ENCODE measurements at regions not wholly inside any gene's neighbourhood (a gene's known extent, or its start where the extent isn't known, plus 50 kb on each side); places are given as distances from the start of the nearest gene placed in this dataset.

GRCh38 chr3:124560666-124561215 lies 169.5 kb upstream of the UMPS start:
- DNase-seq = no peak

GRCh38 chr3:124562769-124563168 lies 167.5 kb upstream of the UMPS start:
- DNase-seq = no peak

DNA sequence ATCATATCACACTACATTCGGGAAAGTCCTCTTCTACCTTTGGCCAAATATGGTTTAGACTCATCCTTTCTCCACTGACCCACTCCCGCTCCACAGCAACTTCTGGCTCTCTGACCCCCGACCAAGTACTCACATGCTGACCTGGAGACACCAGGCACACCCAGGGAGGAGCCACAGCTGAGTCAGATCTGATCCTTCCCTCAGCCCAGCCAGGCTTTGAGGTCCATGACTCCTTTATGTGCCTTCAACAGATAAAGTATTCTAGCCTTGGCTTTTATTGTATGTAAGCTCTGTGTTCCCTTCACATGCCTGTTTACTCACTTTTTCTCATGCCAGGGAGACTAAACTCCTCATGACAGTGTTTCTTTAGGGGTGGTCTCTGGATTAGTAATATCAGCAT lies 166.9 kb upstream of the UMPS start:
- DNase-seq = no peak

GRCh38 chr3:124565013-124565412 lies 165.2 kb upstream of the UMPS start:
- DNase-seq = peak; percentile 14 to 20

DNA sequence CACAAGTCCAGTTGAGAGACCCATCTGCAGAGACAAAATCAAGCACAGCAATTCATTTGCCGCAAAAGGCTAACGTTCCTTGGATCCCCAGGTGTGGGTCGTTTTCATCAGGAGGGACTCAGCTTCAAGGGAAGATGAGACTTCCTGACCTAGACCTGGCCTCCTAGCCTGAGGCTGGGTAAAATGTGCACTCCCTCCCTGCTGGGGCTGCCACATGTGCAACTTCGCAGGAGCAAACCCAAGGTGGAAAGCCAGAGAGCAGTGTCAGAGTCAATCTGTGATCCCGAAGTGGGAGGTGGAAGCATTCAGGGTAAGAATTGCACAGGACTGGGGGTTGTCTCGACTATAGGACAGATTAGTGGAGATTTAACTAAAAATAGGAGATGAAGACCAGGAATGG lies 164.7 kb upstream of the UMPS start:
- no peak for DNase-seq

GRCh38 chr3:124566701-124567100 lies 163.6 kb upstream of the UMPS start:
- no peak for DNase-seq

- no peak for DNase-seq
These were observed 163.1 kb upstream of the UMPS start for GRCh38 chr3:124567179-124567578.

GRCh38 chr3:124569761-124570160 lies 160.5 kb upstream of the UMPS start:
- no peak for DNase-seq

DNA sequence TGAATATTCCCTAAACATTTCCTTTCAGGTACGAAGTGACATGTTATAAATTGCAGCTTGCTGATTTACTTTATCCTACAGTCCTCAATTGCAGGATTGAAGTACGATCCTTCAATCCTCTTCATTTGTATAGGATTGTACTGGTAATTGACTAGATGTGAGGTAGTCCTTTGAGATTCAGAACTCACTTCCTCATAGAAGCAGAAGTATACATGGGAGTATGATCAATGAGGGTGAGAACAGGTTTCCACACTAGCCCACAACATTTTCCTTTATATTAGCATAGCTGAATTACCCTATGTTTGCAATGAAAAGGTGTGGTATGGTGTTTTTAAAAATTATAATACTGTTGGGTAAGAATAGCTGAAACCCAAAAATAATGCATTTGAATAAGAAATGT lies 160.0 kb upstream of the UMPS start:
- no peak for DNase-seq

DNA sequence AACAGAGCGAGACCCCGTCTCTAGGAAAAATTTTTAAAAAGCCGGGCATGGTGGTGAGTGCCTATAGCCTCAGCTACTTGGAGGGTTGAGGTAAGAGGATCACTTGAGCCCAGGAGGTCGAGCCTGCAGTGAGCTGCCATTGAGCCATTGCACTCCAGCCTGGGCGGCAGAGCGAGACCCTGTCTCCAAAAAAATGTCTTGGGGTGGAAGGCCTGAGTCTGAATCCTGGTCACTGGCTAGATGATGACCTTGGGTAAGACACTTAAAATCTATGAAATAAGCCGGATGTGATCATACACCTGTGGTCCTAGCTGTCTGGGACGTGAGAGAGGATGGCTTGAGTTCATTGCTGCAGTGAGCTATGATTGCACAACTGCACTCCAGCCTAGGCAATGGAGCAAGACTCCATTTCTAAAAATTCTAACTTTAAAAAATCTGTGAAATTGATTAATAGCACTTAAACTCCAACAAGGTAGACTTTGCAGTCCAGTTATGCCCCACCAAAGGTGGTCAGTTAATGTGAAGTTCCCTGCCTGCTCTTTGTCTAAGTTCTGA lies 157.3 kb upstream of the UMPS start:
- no peak for DNase-seq

DNA sequence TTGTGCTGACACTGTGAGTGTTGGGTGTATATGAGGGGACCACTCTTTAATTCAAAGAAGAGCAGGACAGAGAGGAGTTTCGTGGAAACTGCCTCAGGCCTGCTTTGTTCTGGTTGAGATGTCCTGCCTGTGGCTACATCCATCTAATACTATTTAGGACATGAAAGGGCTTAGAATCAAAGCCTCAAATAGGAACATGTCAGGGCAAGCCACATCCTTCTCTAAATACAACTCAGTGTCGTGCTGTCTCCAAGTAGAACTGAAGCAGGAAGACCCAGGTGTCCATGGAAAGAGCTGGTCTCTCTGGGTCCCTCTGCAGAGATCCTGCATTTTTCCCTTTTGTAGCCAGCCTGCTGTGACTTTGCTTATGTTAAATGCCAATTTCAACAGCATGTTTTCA lies 156.2 kb upstream of the UMPS start:
- no peak for DNase-seq

DNA sequence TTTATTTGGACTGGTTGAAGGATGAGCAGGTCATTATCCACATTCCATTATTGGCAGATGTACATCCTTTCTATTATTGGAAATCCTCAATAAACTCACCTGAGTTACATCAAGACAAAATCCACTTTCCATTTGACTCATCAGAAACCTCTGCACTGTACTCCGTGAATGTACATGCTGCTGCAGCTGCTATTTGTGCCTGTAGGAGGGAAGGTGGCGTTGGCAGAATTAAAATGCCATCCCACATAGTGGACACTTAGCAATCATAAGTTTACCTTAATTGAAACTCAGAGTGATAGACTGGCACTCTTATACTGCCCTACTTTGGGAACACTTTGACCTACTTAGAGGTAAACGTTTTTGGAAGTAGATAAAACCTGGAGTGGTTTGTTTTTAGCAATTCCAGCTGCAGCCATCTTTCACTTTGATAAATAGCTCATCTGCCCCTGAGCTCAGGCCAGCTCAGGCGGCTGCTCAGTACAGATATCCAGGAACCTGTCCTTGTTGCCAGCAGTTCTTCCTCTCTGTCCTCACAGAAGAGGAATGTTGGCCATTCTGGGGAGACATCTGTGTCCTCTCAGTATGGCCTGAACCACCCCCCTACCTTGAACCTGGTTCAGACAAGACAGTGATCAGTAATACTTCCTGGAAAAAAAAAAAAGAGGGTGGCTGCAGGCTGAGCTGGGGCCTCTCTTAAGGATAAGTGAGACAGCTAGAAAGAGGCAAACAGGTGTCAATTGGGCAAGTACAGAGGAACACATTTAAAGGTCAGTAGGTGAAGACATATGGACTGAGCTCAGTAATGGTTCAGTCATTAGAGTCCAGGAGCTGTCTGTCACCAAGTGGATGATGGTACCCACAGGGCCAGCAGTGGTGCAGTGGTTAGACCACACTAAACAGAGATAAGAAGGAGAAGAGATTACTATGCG lies 153.4 kb upstream of the UMPS start:
- no peak for DNase-seq

DNA sequence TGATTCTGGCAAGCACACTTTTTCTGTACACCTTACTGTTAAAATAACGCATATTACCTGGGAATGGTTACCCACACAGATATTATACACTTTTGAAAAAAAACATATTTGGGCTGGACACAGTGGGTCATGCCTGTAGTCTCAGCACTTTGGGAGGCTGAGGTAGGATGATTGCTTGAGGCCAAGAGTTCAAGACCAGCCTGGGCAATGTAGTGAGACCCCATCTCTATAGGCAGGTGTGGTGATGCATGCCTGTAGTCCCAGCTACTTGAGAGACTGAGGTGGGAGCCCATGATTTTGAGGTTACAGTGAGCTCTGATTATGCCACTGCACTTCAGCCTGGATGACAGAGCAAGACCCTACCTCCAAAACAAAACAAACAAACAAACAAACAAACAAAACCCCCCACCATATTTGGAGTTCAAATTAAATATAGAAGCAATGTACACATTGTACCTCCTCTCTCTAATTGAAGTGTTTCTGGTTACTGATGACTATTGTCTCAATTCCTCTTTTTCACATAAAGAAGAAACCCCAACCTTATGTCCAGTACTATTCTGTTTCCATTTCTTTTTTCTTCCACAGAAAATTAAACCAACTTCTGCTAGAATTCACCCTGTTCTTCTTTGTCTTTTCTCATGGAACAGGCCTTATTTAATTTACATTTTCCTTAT lies 152.6 kb upstream of the UMPS start:
- no peak for DNase-seq

DNA sequence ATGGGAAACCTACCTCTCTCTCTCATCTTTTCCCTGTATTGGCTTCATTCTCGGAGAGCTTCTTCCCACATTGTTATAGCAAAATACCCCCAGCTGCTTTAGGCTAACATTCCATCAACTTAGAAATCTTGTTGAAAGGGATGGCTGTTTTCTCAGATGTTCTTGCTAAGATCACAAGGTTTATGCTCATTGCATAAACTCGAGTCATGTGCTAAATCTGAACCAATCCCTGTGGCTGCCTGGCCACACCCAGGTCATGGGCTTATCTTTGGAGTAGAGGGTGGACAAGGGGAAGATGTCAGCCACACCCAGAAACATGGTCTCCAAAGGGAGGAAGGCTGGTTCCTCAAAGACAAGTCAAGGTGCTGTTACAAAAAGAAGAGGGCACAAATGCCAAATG lies 150.6 kb upstream of the UMPS start:
- DNase-seq = no peak

DNA sequence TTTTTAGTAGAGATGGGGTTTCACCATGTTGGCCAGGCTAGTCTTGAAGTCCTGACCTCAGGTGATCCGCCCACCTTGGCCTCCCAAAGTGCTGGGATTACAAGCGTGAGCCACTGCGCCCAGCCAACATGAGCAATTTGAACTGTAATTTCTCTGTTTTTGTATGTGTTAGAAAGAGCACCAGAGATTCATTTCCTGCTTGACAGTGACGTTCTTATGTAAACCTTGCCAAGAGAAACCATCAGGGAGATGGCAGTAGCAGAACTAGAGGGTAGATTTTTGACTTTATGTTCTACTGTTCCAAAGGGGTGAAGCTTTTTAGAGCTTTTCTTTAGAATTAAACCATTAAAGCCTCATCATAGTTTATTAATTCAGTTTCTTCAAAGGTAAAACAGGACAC lies 148.1 kb upstream of the UMPS start:
- DNase-seq = no peak

DNA sequence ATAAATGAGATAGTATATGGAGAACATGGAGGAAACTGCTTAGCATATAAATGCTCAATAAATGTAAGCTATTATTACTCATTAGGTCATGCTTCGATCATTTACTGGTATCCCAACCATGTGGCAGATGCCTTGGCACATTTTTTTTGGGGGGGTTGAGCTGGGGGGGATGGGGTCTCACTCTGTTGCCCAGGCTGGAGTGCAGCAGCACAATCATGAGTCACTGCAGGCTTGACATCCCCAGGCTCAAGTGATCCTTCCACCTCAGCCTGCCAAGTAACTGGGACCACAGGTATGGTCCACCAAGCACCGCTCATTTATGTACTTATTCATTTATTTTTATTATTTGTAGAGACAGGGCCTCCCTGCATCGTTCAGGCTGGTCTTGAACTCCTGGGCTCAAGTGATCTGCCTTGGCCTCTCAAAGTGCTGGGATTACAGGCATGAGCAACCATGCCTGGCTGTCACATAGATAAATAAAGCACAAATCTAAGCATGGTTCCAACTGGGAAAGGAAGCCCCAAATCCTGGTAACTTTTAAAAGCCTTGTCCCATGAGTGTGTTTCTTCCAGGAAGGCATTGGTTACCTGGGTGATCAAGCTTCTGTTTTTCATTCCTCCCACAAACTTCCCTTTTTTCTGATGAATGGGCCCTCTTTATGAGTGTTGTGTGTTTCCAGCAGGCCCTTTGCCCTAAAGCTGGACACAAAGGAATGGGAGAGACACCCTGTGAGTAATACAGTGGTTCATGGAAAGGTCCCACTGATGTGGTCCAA lies 147.4 kb upstream of the UMPS start:
- no peak for DNase-seq

DNA sequence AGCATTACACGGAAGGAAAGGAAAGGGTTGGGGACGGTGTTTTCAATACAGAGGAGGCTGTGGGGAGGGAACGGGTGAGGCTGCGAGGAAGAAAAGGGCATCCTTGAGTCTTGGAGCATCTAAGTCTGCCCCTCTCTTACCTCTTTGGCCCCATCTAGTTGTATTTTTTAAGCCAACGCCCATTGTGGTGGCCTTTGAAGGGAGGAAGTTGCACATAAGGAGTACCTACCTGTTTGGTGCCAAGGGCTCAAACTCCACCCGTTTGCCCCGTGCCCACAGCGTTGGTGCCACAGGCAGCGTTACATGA lies 146.1 kb upstream of the UMPS start:
- DNase-seq = peak in 1 of 2 experiments; percentile 2

GRCh38 chr3:124584552-124585391 lies 145.5 kb upstream of the UMPS start:
- DNase-seq = peak; percentile 22 to 25

GRCh38 chr3:124586126-124587052 lies 143.9 kb upstream of the UMPS start:
- no peak for DNase-seq

GRCh38 chr3:124587053-124587408 lies 143.2 kb upstream of the UMPS start:
- DNase-seq = no peak

DNA sequence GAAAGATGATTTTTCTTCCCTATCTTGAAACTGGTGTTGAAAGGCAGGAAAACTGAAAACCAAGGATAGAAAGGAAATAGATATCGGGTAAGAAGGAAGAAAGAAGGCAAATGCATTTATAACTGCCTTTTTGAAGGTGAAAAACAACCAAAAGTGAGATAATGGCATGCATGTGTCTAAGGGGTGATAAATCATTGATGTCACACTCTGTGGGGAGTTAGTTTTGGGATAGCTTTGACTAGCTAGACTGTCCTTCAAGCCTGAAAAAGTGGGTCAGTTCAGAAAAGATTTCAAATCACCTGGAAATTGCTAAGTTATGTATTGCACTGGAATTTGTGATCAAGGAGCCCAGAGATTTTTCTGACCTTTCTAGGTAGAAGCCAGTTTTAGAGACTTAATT lies 142.2 kb upstream of the UMPS start:
- no peak for DNase-seq
